ENCODE measurements at regions not wholly inside any gene's neighbourhood (a gene's known extent, or its start where the extent isn't known, plus 50 kb on each side); places are given as distances from the start of the nearest gene placed in this dataset.

GRCh38 chr5:168092209-168093185 is 198.9 kb upstream of the WWC1 start:
- TF ChIP-seq CTCF (IDR thresholded peaks at IDR 0.05 in 4 of 5, conservative IDR thresholded peaks at IDR 0.05 in 1 of 5) (no peak), POLR2A (IDR thresholded peaks at IDR 0.05) (no peak)

All from gastrocnemius medialis (tissue), 4 donors.